ENCODE measurements at regions not wholly inside any gene's neighbourhood (a gene's known extent, or its start where the extent isn't known, plus 50 kb on each side); places are given as distances from the start of the nearest gene placed in this dataset.

- no peaks in the 10 kb centered on the region for H3K36me3 ChIP-seq (replicated peaks in 1 of 2; ENCODE audit: control insufficient read depth in 1 of 2, insufficient read depth in 2 of 2, low read length in 1 of 2)
- no peaks in the 10 kb centered on the region for H3F3A ChIP-seq (replicated peaks; ENCODE audit: insufficient read depth)
- 2% methylated on average over 2 of the region's 2 CpGs for WGBS (ENCODE audit: low lambda C conversion rate)
- H3K4me1 ChIP-seq (ENCODE audit: control insufficient read depth in 1 of 2, insufficient read depth in 2 of 2, low read depth in 1 of 2, low read length in 1 of 2): no peaks in the 10 kb centered on the region
- no peak overlapping the region for H3K4me3 ChIP-seq (ENCODE audit: low read depth in 2 of 2, low read length in 1 of 2)
- H3K9ac ChIP-seq: no peak overlapping the region
- no peak for TF ChIP-seq RXRA (IDR thresholded peaks at IDR 0.05; ENCODE audit: borderline replicate concordance, low read depth)
- TF ChIP-seq, protein P1, sequence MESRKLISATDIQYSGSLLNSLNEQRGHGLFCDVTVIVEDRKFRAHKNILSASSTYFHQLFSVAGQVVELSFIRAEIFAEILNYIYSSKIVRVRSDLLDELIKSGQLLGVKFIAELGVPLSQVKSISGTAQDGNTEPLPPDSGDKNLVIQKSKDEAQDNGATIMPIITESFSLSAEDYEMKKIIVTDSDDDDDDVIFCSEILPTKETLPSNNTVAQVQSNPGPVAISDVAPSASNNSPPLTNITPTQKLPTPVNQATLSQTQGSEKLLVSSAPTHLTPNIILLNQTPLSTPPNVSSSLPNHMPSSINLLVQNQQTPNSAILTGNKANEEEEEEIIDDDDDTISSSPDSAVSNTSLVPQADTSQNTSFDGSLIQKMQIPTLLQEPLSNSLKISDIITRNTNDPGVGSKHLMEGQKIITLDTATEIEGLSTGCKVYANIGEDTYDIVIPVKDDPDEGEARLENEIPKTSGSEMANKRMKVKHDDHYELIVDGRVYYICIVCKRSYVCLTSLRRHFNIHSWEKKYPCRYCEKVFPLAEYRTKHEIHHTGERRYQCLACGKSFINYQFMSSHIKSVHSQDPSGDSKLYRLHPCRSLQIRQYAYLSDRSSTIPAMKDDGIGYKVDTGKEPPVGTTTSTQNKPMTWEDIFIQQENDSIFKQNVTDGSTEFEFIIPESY (IDR thresholded peaks at IDR 0.05; ENCODE audit: borderline replicate concordance, low read depth): no peak
- TF ChIP-seq FOXM1 (IDR thresholded peaks at IDR 0.05; ENCODE audit: low read depth): no peak
- TF ChIP-seq USF2 (IDR thresholded peaks at IDR 0.05; ENCODE audit: borderline replicate concordance, low read depth, low read length): no peak
- TF ChIP-seq REST (IDR thresholded peaks at IDR 0.05; ENCODE audit: low read depth, low read length): no peak
- TF ChIP-seq POLR2AphosphoS5 (IDR thresholded peaks at IDR 0.05; ENCODE audit: low read depth, low read length): no peak
- TF ChIP-seq GATA2 (CRISPR knock-in tag; IDR thresholded peaks at IDR 0.05): no peak
- TF ChIP-seq YY1 (IDR thresholded peaks at IDR 0.05; ENCODE audit: low read depth): no peak
- TF ChIP-seq GABPA (IDR thresholded peaks at IDR 0.05; ENCODE audit: low read depth): no peak
- no peak for TF ChIP-seq ELF1 (IDR thresholded peaks at IDR 0.05)
- no peak for TF ChIP-seq RCOR1 (IDR thresholded peaks at IDR 0.05; ENCODE audit: low read length)
- TF ChIP-seq SMC3 (IDR thresholded peaks at IDR 0.05; ENCODE audit: low read depth, low read length): no peak
- no peak for TF ChIP-seq MXI1 (IDR thresholded peaks at IDR 0.05; ENCODE audit: low read depth, low read length)
- no peak for TF ChIP-seq MAX (IDR thresholded peaks at IDR 0.05; ENCODE audit: low read depth)
- POLR2A ChIA-PET: no interaction called here
- no peaks in the 10 kb centered on the region for H3K79me2 ChIP-seq (ENCODE audit: insufficient read depth)
- H3K4me2 ChIP-seq: no peak overlapping the region
- H3K9me3 ChIP-seq: no peaks in the 10 kb centered on the region
- H4K20me1 ChIP-seq (ENCODE audit: insufficient read depth): no peaks in the 10 kb centered on the region
- H3K27me3 ChIP-seq (ENCODE audit: insufficient read depth): no peaks in the 10 kb centered on the region
- CTCF ChIA-PET: no interaction called here
- H2AFZ ChIP-seq (ENCODE audit: low read depth): no peak overlapping the region
- H3K27ac ChIP-seq (ENCODE audit: low read depth in 2 of 2, low read length in 1 of 2): no peak overlapping the region
- H3K9me2 ChIP-seq: no peaks in the 10 kb centered on the region
- no peak for DNase-seq
Observed at GRCh38 chr5:28737682-28738081, 1699.3 kb upstream of the CDH9 start.

Data from SK-N-SH (cell line).